HG02840 (cell line): ENCODE measurements at regions not wholly inside any gene's neighbourhood (a gene's known extent, or its start where the extent isn't known, plus 50 kb on each side); places are given as distances from the start of the nearest gene placed in this dataset.

Source experiments
- ATAC-seq: cut with Tn5 transposase; IDR thresholded peaks from one replicate; pipeline ENCODE4 v1.9.1; 2021; ENCODE audit warnings: mild to moderate bottlenecking, moderate library complexity, moderate number of reproducible peaks; ENCODE audit not compliant: unreplicated experiment, low FRiP score

GRCh38 chr1:98098473-98098872, 177.6 kb upstream of the DPYD start:
- no peak for ATAC-seq

DNA sequence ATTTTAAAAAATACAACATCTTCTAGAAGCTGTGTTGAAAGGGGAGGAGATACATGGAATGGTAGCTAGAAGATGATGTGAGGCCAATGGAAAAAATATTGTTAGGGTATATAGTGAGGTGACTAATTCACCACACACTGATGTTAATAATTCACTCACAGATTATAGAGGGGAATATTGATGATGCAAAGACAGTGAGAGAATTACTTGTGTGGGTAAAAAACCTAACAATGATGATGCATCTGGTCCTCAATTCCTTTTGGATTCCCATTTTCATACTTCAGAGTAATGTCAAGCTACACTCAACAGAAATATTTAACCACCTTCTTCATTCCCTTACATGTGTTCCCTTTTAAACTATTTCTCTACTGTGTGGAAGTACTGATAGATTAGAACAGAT, 169.5 kb upstream of the DPYD start:
- no peak for ATAC-seq

DNA sequence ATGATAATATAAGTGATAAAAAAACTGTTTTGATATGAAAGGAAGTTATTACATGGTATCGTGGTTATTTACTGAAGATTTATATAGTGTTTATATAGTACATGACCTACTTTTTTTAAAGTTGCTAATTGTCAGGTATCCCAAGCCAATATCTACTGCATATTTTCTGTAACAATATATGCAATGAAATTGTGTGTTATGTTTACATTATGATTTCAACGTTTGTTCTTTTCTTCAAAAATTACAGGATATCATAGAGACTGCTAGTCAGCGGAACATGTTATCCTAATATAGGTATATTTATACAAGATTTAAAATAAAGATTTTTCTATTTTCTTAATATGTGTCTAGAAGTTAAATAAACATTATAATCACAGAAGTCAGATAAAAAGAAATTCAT, 167.5 kb upstream of the DPYD start:
- no peak for ATAC-seq

DNA sequence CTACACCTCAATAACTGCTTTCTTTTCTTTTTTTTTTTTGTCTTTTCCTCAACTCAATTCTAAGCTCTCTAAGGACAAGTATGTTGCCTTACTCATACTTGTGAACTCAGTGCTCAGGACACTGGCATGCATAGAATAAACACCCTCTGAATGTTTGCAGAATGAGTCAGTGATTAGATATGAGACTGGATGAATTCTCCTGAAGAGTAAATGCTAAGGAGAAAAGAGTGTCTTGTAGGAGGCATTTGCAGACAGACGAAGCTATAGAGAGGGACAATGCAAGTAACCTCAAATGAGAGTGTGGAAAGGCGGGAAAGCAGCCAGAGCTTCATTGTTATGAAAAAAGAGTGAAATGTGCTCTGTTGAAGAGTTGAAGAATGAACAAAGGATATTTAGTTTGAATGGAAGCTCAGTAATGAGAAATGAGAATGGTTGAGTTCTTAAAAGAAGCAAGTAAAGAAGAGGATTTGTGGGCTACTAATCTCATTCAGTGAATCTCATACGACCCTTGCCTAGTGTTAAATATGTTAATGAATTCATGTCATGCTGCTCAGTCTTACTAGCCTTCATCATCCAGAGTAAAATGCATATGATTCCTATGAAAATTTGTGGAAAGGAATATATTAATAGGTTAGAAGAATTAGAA, 166.1 kb upstream of the DPYD start:
- no peak for ATAC-seq

- no peak for ATAC-seq
Measured at GRCh38 chr1:98086156-98086555, 165.3 kb upstream of the DPYD start.

GRCh38 chr1:98084188-98084587, 163.4 kb upstream of the DPYD start:
- no peak for ATAC-seq

GRCh38 chr1:98081944-98082343, 161.1 kb upstream of the DPYD start:
- ATAC-seq, result no peak

- no peak for ATAC-seq
Measured at GRCh38 chr1:98078596-98078995, 157.8 kb upstream of the DPYD start.

DNA sequence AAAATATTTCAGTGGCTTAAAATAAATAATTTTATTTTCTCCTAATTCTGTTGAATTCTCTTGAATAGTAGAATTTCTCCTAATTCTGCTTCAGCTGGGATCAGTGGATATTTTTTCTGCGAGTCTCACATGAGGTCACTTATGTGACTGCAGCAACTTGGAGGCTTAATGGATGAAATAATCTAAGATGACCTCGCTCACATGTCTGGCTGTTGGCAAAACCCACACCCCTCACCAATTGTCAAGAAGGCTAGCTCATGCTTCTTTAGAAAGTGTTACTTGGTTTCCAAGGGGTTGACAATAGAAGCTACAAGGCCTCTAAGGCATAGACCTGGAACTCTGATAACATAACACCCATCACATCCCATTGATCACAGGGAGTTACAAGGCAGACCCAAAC, 156.9 kb upstream of the DPYD start:
- ATAC-seq, result no peak

GRCh38 chr1:98075626-98076025, 154.8 kb upstream of the DPYD start:
- ATAC-seq, result no peak

- ATAC-seq, result no peak
Measured at GRCh38 chr1:98073823-98074222, 153.0 kb upstream of the DPYD start.

- no peak for ATAC-seq
Measured at GRCh38 chr1:98073106-98073505, 152.3 kb upstream of the DPYD start.

DNA sequence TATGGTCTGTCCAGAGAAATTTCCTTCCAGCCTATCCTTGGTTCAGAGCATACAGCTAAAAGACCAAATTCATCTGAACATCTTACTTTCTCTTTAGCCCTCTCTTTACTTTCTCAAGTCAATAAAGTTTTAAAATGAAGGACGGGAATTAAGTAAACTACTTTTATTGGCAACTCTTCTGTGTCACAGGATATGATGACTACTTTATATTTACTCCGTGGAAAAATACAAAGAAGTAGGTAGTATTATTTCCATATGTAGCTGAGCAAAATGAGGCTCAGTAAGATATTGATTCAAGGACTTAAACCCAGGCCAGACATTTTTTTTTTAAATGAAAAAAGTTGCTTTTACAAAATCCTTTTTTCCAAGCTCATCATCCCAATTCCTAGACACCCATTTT, 151.2 kb upstream of the DPYD start:
- ATAC-seq, result no peak

GRCh38 chr1:98068016-98068415, 147.2 kb upstream of the DPYD start:
- ATAC-seq, result no peak

- no peak for ATAC-seq
Measured at GRCh38 chr1:98066911-98067310, 146.1 kb upstream of the DPYD start.

- no peak for ATAC-seq
Measured at GRCh38 chr1:98059620-98060019, 138.8 kb upstream of the DPYD start.

DNA sequence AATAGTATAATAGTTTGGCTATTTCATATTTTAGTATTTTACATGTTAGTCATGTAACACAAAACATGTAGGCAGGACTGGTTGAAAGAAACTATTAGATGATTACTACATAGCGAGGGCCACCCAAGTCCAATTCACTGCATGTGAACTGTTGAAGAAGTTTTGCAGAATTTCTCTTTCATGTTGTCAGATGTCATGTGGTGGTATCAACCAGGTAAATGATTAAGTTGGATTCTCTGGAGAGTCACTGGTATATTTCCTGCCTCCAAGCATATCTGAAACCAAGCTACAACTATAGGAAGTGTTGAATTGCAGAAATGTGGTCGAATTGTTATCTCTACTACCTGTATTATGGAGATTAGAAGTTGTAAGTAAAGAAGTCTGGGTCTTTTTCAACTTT, 137.8 kb upstream of the DPYD start:
- no peak for ATAC-seq

GRCh38 chr1:98057236-98057910, 136.5 kb upstream of the DPYD start:
- ATAC-seq, result no peak

- ATAC-seq, result no peak
Measured at GRCh38 chr1:98056781-98057180, 135.9 kb upstream of the DPYD start.

- no peak for ATAC-seq
Measured at GRCh38 chr1:98055457-98055856, 134.6 kb upstream of the DPYD start.

GRCh38 chr1:98054786-98055185, 134.0 kb upstream of the DPYD start:
- no peak for ATAC-seq

- no peak for ATAC-seq
Measured at GRCh38 chr1:98054367-98054701, 133.5 kb upstream of the DPYD start.
